Muscle of leg (tissue), 3 donors: ENCODE measurements at regions not wholly inside any gene's neighbourhood (a gene's known extent, or its start where the extent isn't known, plus 50 kb on each side); places are given as distances from the start of the nearest gene placed in this dataset.
"Not testable (repeated sequence)": the region's sequence is repeated elsewhere in the genome, so short reads cannot be mapped to it uniquely, and the experiment has no call there.

Source experiments
- DNase-seq: peaks from one replicate; pipeline ENCODE4 v3.0.0; 2013
- H3K27ac ChIP-seq: one replicate; pipeline ENCODE4 v1.5.1; 2013; ENCODE audit warnings: mild to moderate bottlenecking, low read length, control low read depth
- H3K27me3 ChIP-seq: one replicate; pipeline ENCODE4 v1.6.1; 2013; ENCODE audit warnings: low read length; ENCODE audit not compliant: control insufficient read depth, insufficient read depth
- H3K36me3 ChIP-seq: one replicate; pipeline ENCODE4 v1.6.1; 2013; ENCODE audit warnings: low read length; ENCODE audit not compliant: control insufficient read depth, insufficient read depth
- H3K4me1 ChIP-seq: one replicate; pipeline ENCODE4 v1.6.1; 2013; ENCODE audit warnings: low read length; ENCODE audit not compliant: control insufficient read depth, insufficient read depth
- H3K4me3 ChIP-seq: one replicate; pipeline ENCODE4 v1.5.1; 2013; ENCODE audit warnings: low read length, control low read depth
- H3K9me3 ChIP-seq: replicated peaks from 2 replicates; pipeline ENCODE4 v1.6.1; 2013; ENCODE audit warnings: low read depth, low read length; ENCODE audit not compliant: control insufficient read depth
- WGBS: methylation state at CpG from one replicate; pipeline ENCODE4 v1.1.5; 2013; ENCODE audit warnings: missing lambda C conversion rate; ENCODE audit not compliant: insufficient coverage; 5-methylcytosine and 5-hydroxymethylcytosine counted together

DNA sequence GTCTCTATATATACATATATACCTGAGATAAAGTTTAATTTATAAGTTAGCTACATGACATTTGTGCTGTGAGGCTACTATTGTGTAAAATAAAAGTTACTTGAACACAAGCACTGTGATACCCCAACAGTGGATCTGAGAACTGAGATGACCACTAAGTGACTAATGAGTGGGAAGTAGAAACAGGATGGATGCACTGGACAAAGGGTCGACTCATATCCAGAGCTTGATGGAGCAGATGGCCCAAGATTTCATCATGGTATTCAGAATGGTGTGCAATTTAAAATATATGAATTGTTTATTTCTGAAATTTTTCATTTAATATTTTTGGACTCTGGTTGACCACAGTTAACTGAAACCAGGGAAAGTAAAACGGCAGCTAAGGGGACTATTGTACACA is 908.6 kb upstream of the MDGA2 start:
- H3K36me3 ChIP-seq = no peaks in the 10 kb centered on the region
- no peak overlapping the region for H3K27ac ChIP-seq
- no peak for DNase-seq
- no CpG with 5 or more reads among the region's 2 CpGs for WGBS
- no peaks in the 10 kb centered on the region for H3K4me1 ChIP-seq
- H3K4me3 ChIP-seq = no peak overlapping the region
- H3K27me3 ChIP-seq = no peaks in the 10 kb centered on the region
- no peaks in the 10 kb centered on the region for H3K9me3 ChIP-seq

DNA sequence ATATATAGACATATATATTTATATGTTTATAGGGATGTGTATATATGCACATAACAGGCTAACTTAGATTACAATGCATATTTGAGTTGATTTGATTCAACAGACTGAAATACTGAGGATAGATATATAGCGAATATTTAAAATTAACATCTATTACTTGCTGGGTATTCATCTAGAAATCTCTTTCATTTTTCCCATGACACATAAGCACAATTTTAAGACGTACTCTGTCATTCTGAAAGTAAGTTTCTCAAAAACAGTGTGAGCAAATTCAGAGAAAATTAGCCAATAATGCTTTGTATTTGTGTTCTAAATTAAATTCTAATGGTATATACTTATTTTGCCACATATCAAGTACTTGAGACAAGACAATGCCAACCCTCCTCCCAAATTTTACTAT is 907.5 kb upstream of the MDGA2 start:
- Histone ChIP-seq H3K27ac (no peak overlapping the region), H3K27me3 (no peaks in the 10 kb centered on the region), H3K4me1 (no peaks in the 10 kb centered on the region), H3K4me3 (no peak overlapping the region), H3K36me3 (no peaks in the 10 kb centered on the region), H3K9me3 (no peaks in the 10 kb centered on the region)
- WGBS = no CpG with 5 or more reads among the region's 2 CpGs
- DNase-seq = no peak

DNA sequence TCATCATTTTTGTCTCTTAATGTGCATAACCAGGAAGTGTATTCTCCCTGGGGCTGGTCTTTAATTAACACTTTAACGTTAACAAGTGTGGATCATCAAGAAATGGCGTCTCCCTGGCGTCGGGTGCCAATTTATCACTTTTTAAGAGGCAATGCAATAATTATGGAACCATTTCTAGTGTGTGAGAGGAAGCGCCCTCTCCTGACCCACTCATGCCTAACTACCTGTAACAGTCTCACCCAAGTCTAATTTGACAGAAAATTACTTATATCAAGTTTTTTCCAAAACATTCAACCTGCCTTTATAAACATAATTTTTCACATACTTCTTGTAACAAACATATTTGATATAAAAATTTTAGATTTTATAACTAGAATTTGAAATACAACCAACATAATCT is 905.3 kb upstream of the MDGA2 start:
- 59% methylated on average over 2 of the region's 5 CpGs for WGBS
- DNase-seq = no peak
- no peaks in the 10 kb centered on the region for H3K36me3 ChIP-seq
- no peak overlapping the region for H3K27ac ChIP-seq
- no peaks in the 10 kb centered on the region for H3K27me3 ChIP-seq
- H3K4me3 ChIP-seq = no peak overlapping the region
- no peaks in the 10 kb centered on the region for H3K9me3 ChIP-seq
- H3K4me1 ChIP-seq = no peaks in the 10 kb centered on the region

DNA sequence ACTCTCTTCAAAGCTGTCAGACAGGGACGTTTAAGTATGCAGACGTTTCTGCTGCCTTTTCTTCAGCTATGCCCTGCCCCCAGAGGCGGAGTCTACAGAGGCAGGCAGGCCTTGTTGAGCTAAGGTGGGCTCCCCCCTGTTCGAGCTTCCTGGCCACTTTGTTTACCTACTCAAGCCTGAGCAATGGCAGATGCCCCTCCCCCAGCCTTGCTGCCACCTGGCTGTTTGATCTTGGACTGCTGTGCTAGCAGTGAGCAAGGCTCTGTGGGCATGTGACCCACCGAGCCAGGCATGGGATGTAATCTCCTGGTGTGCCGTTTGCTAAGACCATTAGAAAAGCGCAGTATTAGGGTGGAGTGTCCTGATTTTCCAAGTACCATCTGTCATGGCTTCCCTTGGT is 900.4 kb upstream of the MDGA2 start:
- Histone ChIP-seq H3K9me3 (no peaks in the 10 kb centered on the region), H3K4me1 (no peaks in the 10 kb centered on the region), H3K27me3 (no peaks in the 10 kb centered on the region), H3K27ac (no peak overlapping the region), H3K36me3 (no peaks in the 10 kb centered on the region), H3K4me3 (no peak overlapping the region)
- WGBS = 69% methylated on average over 6 of the region's 7 CpGs
- DNase-seq = no peak

DNA sequence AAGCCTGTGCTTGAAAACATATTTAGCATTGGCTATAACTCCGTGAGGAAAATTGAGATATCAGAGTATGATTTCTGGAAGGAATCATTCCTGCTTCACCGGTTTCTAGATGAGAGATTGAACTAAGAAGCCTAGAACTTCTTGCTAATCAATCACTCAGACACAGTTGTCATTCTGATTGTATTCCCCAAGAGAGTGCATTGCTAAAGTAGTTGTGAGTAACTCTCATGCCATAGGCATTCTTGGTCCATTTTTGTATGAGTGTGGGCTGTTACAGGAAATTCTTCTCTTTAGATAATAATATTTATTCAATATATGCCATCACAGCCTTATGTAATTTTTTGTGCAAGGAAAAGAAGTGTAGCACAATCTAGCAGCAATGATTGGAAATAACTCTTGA is 893.3 kb upstream of the MDGA2 start:
- no peaks in the 10 kb centered on the region for H3K9me3 ChIP-seq
- no peak overlapping the region for H3K4me3 ChIP-seq
- no peak for DNase-seq
- no CpG with 5 or more reads among the region's 2 CpGs for WGBS
- no peaks in the 10 kb centered on the region for H3K27me3 ChIP-seq
- H3K36me3 ChIP-seq = no peaks in the 10 kb centered on the region
- no peak overlapping the region for H3K27ac ChIP-seq
- H3K4me1 ChIP-seq = no peaks in the 10 kb centered on the region

DNA sequence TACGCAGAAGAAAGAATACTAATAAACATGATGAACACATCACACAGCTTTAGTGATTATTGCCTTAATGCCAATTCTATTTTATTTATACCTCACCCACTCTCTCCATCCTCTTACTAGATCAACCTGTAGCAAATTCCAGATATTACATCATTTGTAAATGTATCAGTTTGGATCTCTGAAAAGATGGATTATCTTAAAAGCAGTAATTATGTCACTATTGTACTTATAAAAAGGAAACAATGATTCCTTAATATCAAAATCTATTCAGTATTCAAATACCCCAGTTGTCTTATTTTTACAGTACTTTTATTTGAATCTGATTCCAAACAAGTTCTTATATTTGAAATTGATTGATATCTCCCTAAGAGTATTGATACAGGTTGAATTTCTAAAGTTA is 892.8 kb upstream of the MDGA2 start:
- Histone ChIP-seq H3K27ac (no peak overlapping the region), H3K4me1 (no peaks in the 10 kb centered on the region), H3K27me3 (no peaks in the 10 kb centered on the region), H3K36me3 (no peaks in the 10 kb centered on the region), H3K4me3 (no peak overlapping the region), H3K9me3 (no peaks in the 10 kb centered on the region)
- WGBS = no CpG with 5 or more reads among the region's 1 CpG
- no peak for DNase-seq

DNA sequence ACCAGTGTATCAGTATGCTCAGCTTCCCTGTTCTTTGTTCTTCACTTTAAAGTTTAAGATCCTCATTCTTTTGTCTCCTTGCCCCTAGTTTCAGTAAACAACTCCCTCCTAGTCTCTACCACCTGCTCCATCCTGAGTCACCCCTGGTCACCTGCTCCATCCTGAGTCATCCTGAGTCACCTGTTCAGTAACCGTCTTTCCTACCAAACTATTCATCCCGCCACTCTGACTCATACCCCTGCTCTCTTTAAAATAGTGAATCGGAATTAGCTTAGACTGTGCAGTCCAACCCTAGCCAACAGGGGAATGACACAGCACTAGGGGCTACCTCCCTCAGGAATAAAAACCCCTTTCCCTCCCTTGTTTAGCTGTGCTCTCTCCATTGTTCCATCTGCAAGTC is 888.1 kb upstream of the MDGA2 start:
- Histone ChIP-seq H3K27ac (no peak overlapping the region), H3K4me1 (no peaks in the 10 kb centered on the region), H3K9me3 (no peaks in the 10 kb centered on the region), H3K27me3 (no peaks in the 10 kb centered on the region), H3K36me3 (no peaks in the 10 kb centered on the region), H3K4me3 (no peak overlapping the region)
- no peak for DNase-seq
- no CpG with 5 or more reads among the region's 3 CpGs for WGBS

DNA sequence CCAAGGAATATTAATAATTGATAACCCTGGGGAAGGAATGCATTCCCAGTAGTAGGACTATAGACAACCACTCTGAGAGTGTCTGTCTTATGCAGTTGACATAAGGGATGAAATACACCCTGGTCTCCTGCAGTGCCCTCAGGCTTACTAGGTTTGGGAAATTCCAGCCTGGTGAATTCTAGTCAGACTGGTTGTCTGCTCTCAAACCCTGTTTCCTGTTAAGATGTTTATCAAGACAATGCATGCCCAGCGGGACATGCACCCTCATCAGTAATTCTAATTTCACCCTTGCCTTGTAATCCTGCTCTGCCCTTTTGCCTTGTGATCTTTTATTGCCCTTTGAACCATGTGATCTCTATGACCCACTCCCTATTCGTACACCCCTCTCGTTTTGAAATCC is 886.0 kb upstream of the MDGA2 start:
- WGBS = 40% methylated on average over 3 of the region's 3 CpGs
- H3K27me3 ChIP-seq, DNase-seq, H3K4me3 ChIP-seq, H3K36me3 ChIP-seq, H3K4me1 ChIP-seq, H3K27ac ChIP-seq, H3K9me3 ChIP-seq: not testable (repeated sequence)

DNA sequence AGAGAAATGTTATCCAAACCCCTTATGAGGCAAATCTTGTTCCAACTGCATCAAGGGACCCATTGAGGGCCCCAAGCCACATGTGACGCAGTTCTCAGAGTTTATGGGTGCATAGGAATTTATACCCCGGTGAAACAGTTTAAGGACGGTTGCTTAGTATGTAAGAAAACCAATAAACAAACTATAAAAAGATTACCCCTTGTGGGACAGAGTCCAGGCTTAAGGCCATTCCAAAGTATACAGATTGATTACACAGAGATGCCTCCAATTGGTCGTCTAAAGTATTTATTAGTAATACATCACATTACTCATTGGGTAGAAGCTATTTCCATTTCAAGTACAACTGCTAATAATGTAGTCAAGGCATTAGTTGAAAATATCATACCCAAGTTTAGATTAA is 885.0 kb upstream of the MDGA2 start:
- DNase-seq = no peak
- Histone ChIP-seq H3K27me3 (no peaks in the 10 kb centered on the region), H3K4me3 (no peak overlapping the region), H3K36me3 (no peaks in the 10 kb centered on the region), H3K9me3 (no peaks in the 10 kb centered on the region), H3K4me1 (no peaks in the 10 kb centered on the region), H3K27ac (no peak overlapping the region)
- no CpG with 5 or more reads among the region's 4 CpGs for WGBS

DNA sequence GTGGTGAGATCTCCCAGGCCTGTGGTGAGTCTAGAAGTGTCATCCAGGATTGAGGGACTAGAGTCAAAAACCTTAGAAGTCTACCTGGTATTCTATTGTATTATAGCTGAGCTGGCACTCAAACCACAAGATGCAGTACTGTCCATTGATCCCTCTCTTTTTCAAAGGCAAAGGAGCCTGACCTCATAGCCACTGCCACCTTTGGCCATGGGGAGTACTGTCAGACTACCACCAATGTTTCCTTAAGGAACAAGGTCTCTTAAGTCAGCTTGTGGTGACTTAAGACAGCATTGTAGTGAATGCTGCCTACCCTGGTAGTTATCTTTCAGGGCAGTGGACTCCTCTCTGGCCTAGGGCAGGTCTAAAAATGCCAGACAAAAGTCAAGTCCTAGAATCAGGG is 878.0 kb upstream of the MDGA2 start:
- no peak overlapping the region for H3K4me3 ChIP-seq

DNA sequence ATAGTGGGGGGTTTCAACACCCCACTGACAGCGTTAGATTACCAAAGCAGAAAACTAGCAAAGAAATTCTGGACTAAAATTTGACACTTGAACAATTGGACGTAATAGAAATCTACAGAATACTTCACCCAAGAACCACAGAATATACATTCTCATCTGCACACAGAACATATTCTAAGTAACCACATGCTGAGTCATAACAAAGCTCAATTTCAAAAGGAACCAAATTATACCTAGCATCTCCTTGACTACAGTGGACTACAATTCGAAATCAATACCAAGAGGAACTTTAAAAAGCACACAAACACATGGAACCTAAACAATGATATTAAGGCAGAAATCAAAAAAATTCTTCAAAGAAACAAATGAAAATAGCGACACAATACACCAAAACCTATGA is 871.6 kb upstream of the MDGA2 start:
- WGBS = 100% methylated on average over 1 of the region's 4 CpGs
- H3K4me1 ChIP-seq = no peaks in the 10 kb centered on the region
- H3K27ac ChIP-seq = no peak overlapping the region
- no peaks in the 10 kb centered on the region for H3K27me3 ChIP-seq
- DNase-seq = no peak
- no peaks in the 10 kb centered on the region for H3K9me3 ChIP-seq
- no peak overlapping the region for H3K4me3 ChIP-seq
- H3K36me3 ChIP-seq = no peaks in the 10 kb centered on the region

More for the DNA sequence above, 878.0 kb upstream of the MDGA2 start:
- Histone ChIP-seq H3K36me3 (no peaks in the 10 kb centered on the region), H3K27me3 (no peaks in the 10 kb centered on the region), H3K27ac (no peak overlapping the region), H3K9me3 (peaks cover 5% of the 10 kb centered on the region), H3K4me1 (no peaks in the 10 kb centered on the region)
- no peak for DNase-seq
